Activated T-helper 1 cell treated with anti-CD3 and anti-CD28 coated beads, Interleukin-12 subunit alpha, Interleukin-12 subunit beta, Interleukin-2, Interleukin-4 antibody, amounts not matched to agents 30 ng/mL and 10 ng/mL and 1 ng/mL, durations not matched to agents 14 hours and 24 hours and 36 hours (primary cell): ENCODE measurements at regions not wholly inside any gene's neighbourhood (a gene's known extent, or its start where the extent isn't known, plus 50 kb on each side); places are given as distances from the start of the nearest gene placed in this dataset.

Source experiments
- DNase-seq: peaks from one replicate; pipeline ENCODE4 v3.0.0; 2021; ENCODE audit warnings: low spot score
- H3K27ac Mint-ChIP-seq: one replicate; pipeline ENCODE4 v1.8.0; 2021; ENCODE audit warnings: mild to moderate bottlenecking, mixed read lengths
- H3K27me3 Mint-ChIP-seq: one replicate; pipeline ENCODE4 v1.8.0; 2022; ENCODE audit warnings: mild to moderate bottlenecking, moderate library complexity, mixed read lengths; ENCODE audit not compliant: insufficient read depth
- H3K36me3 Mint-ChIP-seq: one replicate; pipeline ENCODE4 v1.8.0; 2021; ENCODE audit warnings: low read depth, mixed read lengths
- H3K4me1 Mint-ChIP-seq: one replicate; pipeline ENCODE4 v1.8.0; 2021; ENCODE audit warnings: low read depth, mixed read lengths
- H3K4me3 Mint-ChIP-seq: one replicate; pipeline ENCODE4 v1.8.0; 2021; ENCODE audit warnings: mild to moderate bottlenecking, moderate library complexity, mixed read lengths
- H3K9me3 Mint-ChIP-seq: one replicate; pipeline ENCODE4 v1.8.0; 2021; ENCODE audit warnings: mixed read lengths
- intact Hi-C: fragments of 100-400 bp; cut with micrococcal nuclease; formaldehyde crosslinking; loops from one replicate; pipeline ENCODE4 v1.15.1; 2024

DNA sequence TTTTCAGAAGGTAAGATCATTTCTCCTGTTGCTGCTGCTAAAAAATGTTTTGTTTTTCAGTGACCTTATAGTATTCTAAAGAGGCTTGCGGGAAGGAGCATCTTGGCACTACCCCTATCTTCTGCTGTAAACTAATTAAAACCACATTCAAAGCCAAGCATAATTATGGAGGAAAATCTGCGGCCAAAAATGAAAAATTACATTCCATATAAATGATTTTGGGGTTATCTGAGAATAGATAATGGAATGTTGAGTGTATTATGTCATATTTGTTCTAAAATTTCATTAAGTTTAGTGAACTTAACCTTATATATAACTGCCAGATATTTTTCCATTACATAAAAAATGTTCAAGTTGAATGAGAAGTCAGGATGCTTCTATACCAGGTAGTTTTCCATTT, 170.4 kb upstream of the TMC3 start:
- H3K27me3 Mint-ChIP-seq = peaks cover 11% of the 10 kb centered on the region
- H3K9me3 Mint-ChIP-seq = no peaks in the 10 kb centered on the region
- H3K36me3 Mint-ChIP-seq = no peaks in the 10 kb centered on the region
- H3K4me3 Mint-ChIP-seq = no peak overlapping the region
- H3K27ac Mint-ChIP-seq = no peak overlapping the region
- intact Hi-C loops = no loop called here
- no peak for DNase-seq
- H3K4me1 Mint-ChIP-seq = no peaks in the 10 kb centered on the region

DNA sequence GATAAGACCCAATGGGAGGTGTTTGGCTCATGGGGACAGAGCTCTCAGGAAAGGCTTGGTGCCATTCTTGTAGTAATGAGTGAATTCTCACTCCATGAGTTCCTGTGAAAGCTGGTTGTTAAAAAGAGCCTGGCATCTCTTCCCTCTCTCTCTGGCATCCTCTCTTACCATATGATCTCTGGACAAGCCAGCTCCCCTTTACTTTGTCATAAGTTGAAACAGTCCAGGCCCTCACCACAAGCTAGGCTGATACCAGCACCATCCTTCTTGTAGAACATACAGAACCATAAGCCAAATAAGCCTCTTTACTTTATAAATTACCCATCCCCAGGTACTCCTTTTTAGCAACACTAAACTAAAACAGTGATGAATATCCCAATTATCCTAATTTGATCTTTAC, 166.9 kb upstream of the TMC3 start:
- no peaks in the 10 kb centered on the region for H3K36me3 Mint-ChIP-seq
- H3K4me3 Mint-ChIP-seq = no peak overlapping the region
- H3K4me1 Mint-ChIP-seq = no peaks in the 10 kb centered on the region
- intact Hi-C loops = no loop called here
- no peaks in the 10 kb centered on the region for H3K9me3 Mint-ChIP-seq
- no peak for DNase-seq
- no peak overlapping the region for H3K27ac Mint-ChIP-seq
- H3K27me3 Mint-ChIP-seq = peaks cover 14% of the 10 kb centered on the region

DNA sequence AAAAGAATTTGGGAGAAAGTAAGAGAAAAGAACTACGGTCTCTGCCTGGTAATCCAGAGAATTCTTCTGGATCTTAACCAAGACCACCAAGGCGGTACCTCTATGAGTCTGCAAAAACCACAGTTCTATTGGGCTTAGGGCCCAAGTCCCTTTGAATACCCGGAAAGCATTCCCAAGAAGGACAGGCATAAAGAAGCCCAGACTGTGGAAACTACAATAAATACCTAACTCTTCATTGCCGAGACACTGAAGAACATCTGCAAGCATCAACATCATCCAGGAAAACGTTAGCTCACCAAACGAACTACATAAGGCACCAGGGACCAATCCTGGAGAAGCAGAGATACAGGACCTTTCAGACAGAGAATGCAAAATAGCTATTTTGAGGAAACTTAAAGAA, 162.3 kb upstream of the TMC3 start:
- Mint-ChIP-seq H3K27me3 (peaks cover 12% of the 10 kb centered on the region), H3K4me3 (no peak overlapping the region), H3K27ac (no peak overlapping the region), H3K4me1 (no peaks in the 10 kb centered on the region), H3K36me3 (no peaks in the 10 kb centered on the region), H3K9me3 (no peaks in the 10 kb centered on the region)
- no peak for DNase-seq
- intact Hi-C loops = no loop called here

DNA sequence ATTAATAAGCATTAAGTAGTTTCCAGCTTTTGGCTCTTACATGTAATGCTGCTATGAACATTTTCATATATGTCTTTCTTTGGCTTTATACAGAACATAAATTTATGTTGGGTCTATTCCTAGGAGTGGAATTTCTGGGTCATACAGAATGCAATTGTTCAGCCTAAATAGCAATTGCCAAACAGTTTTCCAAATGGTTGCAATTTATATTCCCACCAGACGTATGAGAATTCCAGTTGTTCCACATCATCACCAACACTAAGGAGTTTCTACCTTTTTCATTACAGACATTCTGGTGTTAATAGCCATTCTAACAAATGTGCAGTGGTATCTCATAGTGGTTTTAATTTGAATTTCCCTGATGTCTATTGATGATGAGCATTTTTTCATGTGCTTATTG, 160.1 kb upstream of the TMC3 start:
- Mint-ChIP-seq H3K27ac (no peak overlapping the region), H3K36me3 (no peaks in the 10 kb centered on the region), H3K27me3 (peaks cover 5% of the 10 kb centered on the region), H3K9me3 (no peaks in the 10 kb centered on the region), H3K4me1 (no peaks in the 10 kb centered on the region), H3K4me3 (no peak overlapping the region)
- no peak for DNase-seq
- intact Hi-C loops = no loop called here

DNA sequence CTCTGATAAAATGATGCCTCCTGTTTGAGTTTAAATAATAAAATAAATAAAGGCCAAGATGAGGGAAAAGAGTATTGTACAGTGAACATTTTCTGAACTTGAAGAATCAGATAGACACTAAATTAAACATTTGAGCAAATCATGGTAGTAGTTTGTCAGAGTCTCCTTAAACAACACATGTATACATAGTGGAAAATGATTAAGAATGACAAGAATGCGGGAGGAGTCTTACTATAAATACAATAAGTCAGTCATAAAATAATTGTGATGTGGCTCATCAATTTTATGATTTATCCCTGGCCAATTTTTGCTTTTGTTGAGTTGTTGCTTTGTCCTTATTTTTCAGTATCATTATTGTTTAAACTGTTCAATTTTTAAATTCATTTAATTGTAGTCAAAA, 158.0 kb upstream of the TMC3 start:
- intact Hi-C loops = no loop called here
- no peak overlapping the region for H3K27ac Mint-ChIP-seq
- no peaks in the 10 kb centered on the region for H3K9me3 Mint-ChIP-seq
- no peaks in the 10 kb centered on the region for H3K27me3 Mint-ChIP-seq
- no peak for DNase-seq
- no peak overlapping the region for H3K4me3 Mint-ChIP-seq
- H3K4me1 Mint-ChIP-seq = no peaks in the 10 kb centered on the region
- H3K36me3 Mint-ChIP-seq = no peaks in the 10 kb centered on the region

DNA sequence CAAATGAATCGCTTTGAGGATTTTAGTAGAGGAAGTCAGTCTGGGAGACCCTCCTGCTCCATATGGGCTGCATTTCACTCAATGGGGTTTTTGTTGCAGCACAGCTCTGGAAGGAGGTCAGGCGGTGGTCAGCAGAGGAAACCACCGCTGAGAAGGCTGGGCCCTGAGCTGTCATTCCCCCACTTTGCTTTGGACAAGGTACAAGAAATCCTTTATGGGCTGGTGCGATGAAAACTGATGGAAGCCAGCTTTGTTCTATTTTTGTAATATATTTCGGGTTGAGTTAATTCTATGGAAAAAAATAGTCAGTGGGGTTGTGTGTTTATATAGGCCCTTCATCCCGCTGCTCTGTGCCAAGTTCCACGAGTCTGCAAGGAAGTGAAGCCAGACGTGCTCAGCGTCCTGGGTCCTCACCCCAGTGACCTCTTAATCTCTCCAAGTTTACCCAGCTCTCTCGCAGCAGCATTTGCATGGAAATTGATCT, 157.1 kb upstream of the TMC3 start:
- intact Hi-C loops = no loop called here
- Mint-ChIP-seq H3K4me3 (no peak overlapping the region), H3K9me3 (no peaks in the 10 kb centered on the region), H3K27ac (no peak overlapping the region), H3K27me3 (no peaks in the 10 kb centered on the region), H3K4me1 (no peaks in the 10 kb centered on the region), H3K36me3 (no peaks in the 10 kb centered on the region)
- DNase-seq = no peak

DNA sequence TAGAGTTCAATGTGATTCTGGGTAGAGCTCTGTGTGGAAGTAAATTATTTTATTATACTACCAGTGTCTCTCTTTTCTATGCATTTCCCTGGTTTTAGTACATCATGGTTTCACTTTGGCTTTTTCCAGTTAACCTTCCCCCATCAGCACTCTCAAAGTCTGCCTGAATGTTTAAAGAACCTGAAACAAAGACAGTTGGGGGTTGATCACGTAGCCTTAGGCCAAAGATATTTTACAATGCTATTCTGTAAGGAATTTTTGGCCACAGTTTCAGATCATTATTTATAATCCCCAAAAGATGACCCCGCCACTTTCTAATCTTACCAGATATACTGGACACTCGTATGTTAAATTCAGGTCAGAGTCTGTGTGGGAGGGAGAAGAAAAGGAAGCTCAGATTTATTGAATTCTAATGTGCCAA, 156.3 kb upstream of the TMC3 start:
- Mint-ChIP-seq H3K36me3 (no peaks in the 10 kb centered on the region), H3K9me3 (no peaks in the 10 kb centered on the region), H3K4me1 (no peaks in the 10 kb centered on the region), H3K27ac (no peak overlapping the region), H3K27me3 (no peaks in the 10 kb centered on the region), H3K4me3 (no peak overlapping the region)
- DNase-seq = no peak
- intact Hi-C loops = no loop called here

DNA sequence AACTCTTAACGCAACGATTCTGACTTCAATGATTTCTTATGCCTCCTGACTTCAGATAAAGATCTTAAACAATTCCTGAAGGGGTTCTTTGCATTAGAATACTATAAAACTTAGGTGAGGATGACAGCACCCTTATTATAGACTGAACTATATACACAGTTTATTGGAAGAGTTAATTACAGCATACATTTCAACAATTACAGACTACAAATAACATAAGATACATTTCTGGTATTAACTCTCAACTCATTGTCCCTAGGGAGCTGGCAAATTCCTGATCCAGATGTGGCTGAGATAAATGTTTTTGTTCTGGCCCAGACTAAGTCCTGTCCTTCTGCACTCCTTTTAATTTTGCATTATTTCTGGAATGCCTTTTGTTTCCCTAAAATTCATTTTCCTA, 155.5 kb upstream of the TMC3 start:
- Mint-ChIP-seq H3K4me1 (no peaks in the 10 kb centered on the region), H3K27me3 (no peaks in the 10 kb centered on the region), H3K36me3 (no peaks in the 10 kb centered on the region), H3K9me3 (no peaks in the 10 kb centered on the region), H3K4me3 (no peak overlapping the region), H3K27ac (no peak overlapping the region)
- no peak for DNase-seq
- intact Hi-C loops = no loop called here

DNA sequence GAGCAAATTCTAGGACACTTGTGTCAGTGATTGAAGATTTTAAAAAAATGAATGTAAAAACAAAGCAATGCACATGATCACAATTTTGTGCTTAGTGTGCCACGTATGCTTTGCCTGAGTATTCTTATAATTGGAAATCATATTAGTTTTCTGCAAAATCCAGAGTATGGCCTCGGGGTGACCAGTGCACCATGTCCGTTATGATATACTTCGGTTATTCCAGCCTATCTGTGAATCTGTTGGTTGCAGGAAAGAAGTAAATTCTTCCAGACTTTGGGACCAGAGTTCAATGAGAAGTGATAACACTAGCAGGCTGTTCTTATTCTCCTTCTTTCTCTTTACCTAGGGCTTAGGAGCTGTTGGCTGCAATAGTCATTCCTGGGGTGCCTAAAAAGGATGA, 152.0 kb upstream of the TMC3 start:
- Mint-ChIP-seq H3K9me3 (no peaks in the 10 kb centered on the region), H3K36me3 (no peaks in the 10 kb centered on the region), H3K27me3 (no peaks in the 10 kb centered on the region)

DNA sequence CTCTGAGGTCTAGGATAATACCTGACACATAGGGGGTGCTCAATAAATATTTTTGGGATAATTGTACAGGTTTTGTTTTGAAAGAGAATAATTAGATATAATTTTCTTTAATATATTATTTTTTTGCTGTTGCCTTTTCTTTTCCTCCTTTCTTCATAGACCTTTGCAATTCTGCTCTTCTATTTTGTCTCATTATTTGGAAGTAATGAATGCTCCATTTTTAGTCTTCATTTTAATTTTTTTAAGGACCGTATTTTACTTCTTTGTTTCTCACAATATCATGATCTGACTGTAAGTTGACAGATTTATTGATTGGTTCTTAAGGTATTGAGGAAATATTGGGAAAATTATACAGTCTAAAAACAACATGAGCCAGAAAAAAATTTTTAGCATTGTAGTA, 150.5 kb upstream of the TMC3 start:
- no peaks in the 10 kb centered on the region for H3K36me3 Mint-ChIP-seq
- no peaks in the 10 kb centered on the region for H3K9me3 Mint-ChIP-seq
- intact Hi-C loops = no loop called here
- no peaks in the 10 kb centered on the region for H3K27me3 Mint-ChIP-seq
- no peak for DNase-seq
- H3K27ac Mint-ChIP-seq = no peak overlapping the region
- no peak overlapping the region for H3K4me3 Mint-ChIP-seq
- no peaks in the 10 kb centered on the region for H3K4me1 Mint-ChIP-seq

More for the DNA sequence above, 152.0 kb upstream of the TMC3 start:
- no peak overlapping the region for H3K27ac Mint-ChIP-seq
- no peak for DNase-seq
- H3K4me1 Mint-ChIP-seq = no peaks in the 10 kb centered on the region
- H3K4me3 Mint-ChIP-seq = no peak overlapping the region
- intact Hi-C loops = no loop called here

DNA sequence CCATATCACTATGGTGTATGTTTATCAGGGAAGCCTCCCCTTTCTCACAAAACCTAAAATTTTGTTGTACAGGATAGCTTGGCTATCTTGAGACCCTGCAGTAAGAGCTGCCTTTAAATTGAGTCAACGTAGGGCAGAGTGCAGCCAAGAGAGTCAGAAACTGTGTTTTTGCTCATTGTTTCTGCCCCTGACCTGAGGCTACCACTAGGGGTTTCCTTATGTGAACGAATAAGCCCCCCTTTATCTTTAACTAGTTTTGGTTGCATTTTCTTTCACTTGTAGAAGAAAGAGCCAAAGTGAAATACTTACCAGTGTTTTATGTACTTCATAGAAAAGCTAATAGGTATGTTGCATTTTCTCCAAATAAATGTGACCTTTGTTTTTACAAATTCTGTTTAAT, 149.9 kb upstream of the TMC3 start:
- Mint-ChIP-seq H3K36me3 (no peaks in the 10 kb centered on the region), H3K4me1 (no peaks in the 10 kb centered on the region), H3K4me3 (no peak overlapping the region), H3K27ac (no peak overlapping the region), H3K27me3 (no peaks in the 10 kb centered on the region), H3K9me3 (no peaks in the 10 kb centered on the region)
- DNase-seq = no peak
- intact Hi-C loops = no loop called here

DNA sequence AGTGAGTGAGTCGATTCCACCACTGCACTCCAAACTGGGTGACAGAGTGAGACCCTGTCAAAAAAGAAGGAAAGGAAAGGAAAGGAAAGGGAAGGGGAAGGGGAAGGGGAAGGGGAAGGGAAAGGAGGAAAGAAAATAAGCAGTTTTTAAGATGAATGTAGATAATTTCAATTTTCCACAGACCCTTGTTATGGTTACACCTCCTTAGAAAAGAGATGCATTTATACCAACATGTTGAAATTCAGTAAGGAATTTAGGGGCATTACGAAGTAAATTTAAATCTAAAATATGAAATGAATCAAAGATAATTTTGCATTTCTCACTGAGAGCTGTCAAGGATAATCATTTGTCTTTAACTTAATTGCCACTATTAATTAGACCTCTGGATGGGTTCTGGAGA, 146.5 kb upstream of the TMC3 start:
- intact Hi-C loops = no loop called here
- no peaks in the 10 kb centered on the region for H3K36me3 Mint-ChIP-seq
- no peak overlapping the region for H3K27ac Mint-ChIP-seq
- H3K4me1 Mint-ChIP-seq = no peaks in the 10 kb centered on the region
- no peaks in the 10 kb centered on the region for H3K9me3 Mint-ChIP-seq
- H3K27me3 Mint-ChIP-seq = peaks cover 7% of the 10 kb centered on the region
- DNase-seq = no peak
- H3K4me3 Mint-ChIP-seq = no peak overlapping the region

DNA sequence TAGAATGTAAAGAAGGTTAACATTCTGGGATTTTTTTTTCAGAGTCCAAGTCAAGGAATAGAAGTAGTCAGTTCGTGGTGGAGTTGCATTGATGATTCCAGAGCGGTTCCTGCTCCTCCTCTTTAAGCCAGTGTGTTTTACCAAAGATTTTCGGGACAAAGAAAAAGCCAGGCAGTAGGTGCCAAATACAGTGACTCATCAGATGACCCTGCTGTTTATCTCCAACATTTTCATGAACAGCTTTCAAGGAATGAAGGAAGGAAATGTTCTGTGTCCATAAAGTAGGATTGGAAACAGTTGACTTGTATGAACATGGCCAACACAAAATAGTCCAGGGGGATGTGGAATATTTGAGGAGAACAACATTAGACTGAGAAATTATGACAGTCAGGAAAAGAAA, 142.4 kb upstream of the TMC3 start:
- no peak overlapping the region for H3K27ac Mint-ChIP-seq
- H3K36me3 Mint-ChIP-seq = no peaks in the 10 kb centered on the region
- no peaks in the 10 kb centered on the region for H3K9me3 Mint-ChIP-seq
- intact Hi-C loops = no loop called here
- H3K27me3 Mint-ChIP-seq = peaks cover 10% of the 10 kb centered on the region
- no peak for DNase-seq
- no peak overlapping the region for H3K4me3 Mint-ChIP-seq
- no peaks in the 10 kb centered on the region for H3K4me1 Mint-ChIP-seq

DNA sequence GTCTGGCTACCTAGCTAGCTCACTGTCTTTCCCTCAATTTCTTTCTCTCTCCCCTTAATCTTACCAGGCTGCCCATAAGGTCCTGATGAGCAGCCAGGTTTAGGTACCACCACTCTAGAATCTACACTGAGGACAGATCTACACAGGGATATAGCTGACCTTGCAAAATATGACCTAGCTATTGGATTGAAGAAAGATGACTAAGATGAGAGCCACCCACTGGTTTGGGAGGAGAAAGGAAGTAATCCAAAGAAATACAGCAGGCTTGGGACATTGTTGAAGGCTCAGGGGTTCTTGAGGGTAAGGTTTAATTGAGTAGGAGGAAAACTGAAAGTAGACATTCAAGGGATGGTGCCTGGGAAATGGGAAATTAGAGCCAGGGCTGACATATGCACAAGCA, 142.0 kb upstream of the TMC3 start:
- intact Hi-C loops = no loop called here
- H3K27me3 Mint-ChIP-seq = peaks cover 10% of the 10 kb centered on the region
- H3K9me3 Mint-ChIP-seq = no peaks in the 10 kb centered on the region
- H3K36me3 Mint-ChIP-seq = no peaks in the 10 kb centered on the region
- H3K4me3 Mint-ChIP-seq = no peak overlapping the region
- no peak for DNase-seq
- no peak overlapping the region for H3K27ac Mint-ChIP-seq
- H3K4me1 Mint-ChIP-seq = no peaks in the 10 kb centered on the region
